CD4-positive, alpha-beta T cell treated with Interleukin-4 for 1 hour (primary cell): ENCODE measurements at regions not wholly inside any gene's neighbourhood (a gene's known extent, or its start where the extent isn't known, plus 50 kb on each side); places are given as distances from the start of the nearest gene placed in this dataset.
A peak's percentile ranks its signal among the peaks of the same experiment; 100 is the strongest.
"Not testable (repeated sequence)": the region's sequence is repeated elsewhere in the genome, so short reads cannot be mapped to it uniquely, and the experiment has no call there.

ENCODE experiments used
- DNase-seq, 2 donors: peaks; one replicate each; pipeline ENCODE4 v3.0.0-alpha.2; 2020 to 2022

DNA sequence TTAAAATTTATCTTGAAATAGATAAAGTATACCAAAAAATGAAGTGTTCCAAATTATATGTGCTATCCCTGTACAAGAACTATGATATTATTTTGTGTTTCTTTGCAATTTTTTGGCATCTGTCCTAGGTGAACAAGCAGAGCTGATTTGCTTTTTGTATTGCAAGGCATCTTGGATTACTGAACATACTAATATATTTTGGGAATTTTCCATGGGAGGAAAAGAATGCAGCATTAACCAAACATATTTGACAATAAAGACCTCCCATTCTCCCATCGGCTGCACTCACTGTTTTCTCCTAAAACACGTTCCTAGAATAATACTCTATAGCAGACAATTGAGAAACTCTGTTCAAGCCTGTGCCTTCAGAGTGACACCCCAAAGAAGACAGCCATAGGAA lies 265.1 kb upstream of the ALCAM start:
- DNase-seq = no peak

DNA sequence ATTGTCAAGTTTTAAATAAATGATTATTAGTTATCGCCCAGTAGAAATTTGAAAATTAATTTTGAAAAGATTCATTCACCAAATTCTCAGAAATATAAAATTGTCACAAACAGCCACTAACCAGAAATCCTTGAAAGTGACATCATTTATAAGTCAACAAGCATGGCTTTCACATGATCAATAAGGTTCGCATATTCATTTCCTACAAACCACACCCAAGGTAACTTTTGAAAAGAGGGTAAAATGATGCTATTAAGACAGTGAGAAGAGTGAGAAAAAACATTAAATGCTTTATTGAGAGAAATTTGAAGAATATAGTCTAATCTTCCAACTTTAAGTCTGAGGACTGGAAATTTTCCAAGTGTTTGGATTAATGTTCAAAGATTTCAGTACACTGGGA lies 263.6 kb upstream of the ALCAM start:
- no peak for DNase-seq

DNA sequence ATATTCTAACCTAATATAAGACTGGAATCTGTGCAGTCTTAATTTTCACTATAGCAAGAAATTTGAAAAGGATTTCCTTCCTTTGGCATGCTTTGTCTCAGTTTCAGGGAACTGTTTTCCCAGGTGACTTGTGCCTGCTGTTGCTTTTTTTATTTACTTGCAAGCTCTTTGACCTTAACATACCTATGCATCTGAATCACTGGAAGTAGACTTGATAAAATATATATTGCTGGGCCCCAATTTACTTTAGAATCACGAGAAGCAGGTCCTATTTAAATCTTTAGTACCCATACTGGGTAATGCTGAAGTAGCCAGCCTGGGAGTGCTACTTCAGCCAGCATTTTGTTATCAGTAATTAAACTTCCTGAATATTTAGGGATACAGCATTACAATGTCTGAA lies 257.9 kb upstream of the ALCAM start:
- DNase-seq = no peak

GRCh38 chr3:105118905-105119304 lies 247.8 kb upstream of the ALCAM start:
- no peak for DNase-seq

DNA sequence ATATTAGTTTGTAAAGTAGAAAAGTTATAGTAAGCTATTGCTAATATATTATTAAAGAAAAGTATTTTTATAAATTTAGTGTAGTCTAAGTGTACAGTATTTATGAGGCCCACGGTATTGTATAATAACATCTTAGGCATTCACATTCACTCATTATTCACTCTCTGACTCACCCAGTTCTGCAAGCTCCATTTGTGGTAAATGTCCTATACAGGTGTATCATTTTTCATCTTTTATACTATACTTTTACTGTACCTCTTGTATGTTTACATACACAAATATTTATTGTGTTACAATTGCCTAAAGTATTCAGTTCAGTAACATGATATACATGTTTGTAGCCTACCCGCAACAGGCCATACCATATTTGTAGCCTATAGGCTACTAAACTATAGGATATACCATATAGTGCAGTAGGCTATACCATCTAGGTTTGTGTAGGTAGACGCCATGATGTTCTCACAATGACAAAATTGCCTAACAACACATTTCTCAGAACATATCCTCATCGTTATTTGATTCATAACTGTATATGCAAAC lies 246.8 kb upstream of the ALCAM start:
- no peak for DNase-seq

GRCh38 chr3:105130911-105131310 lies 235.8 kb upstream of the ALCAM start:
- DNase-seq = no peak

GRCh38 chr3:105137911-105138310 lies 228.8 kb upstream of the ALCAM start:
- DNase-seq = no peak

DNA sequence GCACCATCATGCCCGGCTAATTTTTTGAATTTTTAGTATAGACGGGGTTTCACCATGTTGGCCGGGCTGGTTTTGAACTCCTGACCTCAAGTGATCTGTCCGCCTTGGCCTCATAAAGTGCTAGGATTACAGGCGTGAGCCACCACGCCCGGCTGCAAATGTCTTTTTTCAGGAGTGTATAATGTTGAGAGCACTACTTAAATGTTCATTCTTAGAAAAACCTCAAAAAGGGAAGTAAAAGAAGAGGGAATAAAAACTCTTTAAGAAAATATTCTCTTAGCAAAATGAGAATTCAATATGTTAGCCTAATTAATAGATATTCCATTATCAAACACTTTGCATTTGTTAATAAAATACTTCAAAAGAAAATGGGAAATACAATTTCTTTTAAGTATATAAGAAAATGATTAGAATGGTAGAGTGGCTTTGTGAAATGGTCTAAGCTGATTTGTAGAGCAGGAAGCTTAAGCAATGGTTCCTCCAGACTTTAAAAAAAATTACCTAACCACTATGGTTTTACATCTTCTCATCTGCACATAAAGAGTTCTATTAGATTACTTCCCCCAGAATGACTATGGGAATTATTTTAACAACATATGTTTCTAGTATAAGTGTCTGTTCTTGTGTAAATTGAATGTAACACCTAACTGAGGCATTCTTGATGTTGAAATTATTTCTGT lies 226.7 kb upstream of the ALCAM start:
- peak in 1 of 2 donors; percentile 17 for DNase-seq

GRCh38 chr3:105140899-105141367 lies 225.8 kb upstream of the ALCAM start:
- no peak for DNase-seq

GRCh38 chr3:105144837-105145236 lies 221.9 kb upstream of the ALCAM start:
- DNase-seq = no peak

- no peak for DNase-seq
Observed at GRCh38 chr3:105145511-105145910, 221.2 kb upstream of the ALCAM start.

- DNase-seq = not testable (repeated sequence)
Observed at GRCh38 chr3:105149197-105149596, 217.5 kb upstream of the ALCAM start.

- DNase-seq = no peak
Observed at GRCh38 chr3:105152987-105153386, 213.7 kb upstream of the ALCAM start.

- no peak for DNase-seq
Observed at GRCh38 chr3:105154692-105155091, 212.0 kb upstream of the ALCAM start.

- no peak for DNase-seq
Observed at GRCh38 chr3:105157067-105157765, 209.5 kb upstream of the ALCAM start.

DNA sequence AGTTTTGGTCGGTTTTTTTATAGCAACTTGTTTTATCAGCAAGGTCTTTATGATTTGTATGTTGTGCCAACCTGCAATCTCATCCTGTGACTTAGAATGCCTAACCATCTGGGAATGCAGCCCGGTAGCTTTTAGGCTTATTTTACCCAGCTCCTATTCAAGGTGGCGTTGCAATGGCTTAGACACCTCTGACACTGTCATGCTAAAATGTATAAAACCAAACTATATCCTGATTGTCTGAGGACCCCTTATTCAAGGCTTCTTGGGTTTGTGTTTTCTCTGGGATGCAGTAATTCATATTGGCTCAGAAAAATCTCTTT lies 209.0 kb upstream of the ALCAM start:
- no peak for DNase-seq

DNA sequence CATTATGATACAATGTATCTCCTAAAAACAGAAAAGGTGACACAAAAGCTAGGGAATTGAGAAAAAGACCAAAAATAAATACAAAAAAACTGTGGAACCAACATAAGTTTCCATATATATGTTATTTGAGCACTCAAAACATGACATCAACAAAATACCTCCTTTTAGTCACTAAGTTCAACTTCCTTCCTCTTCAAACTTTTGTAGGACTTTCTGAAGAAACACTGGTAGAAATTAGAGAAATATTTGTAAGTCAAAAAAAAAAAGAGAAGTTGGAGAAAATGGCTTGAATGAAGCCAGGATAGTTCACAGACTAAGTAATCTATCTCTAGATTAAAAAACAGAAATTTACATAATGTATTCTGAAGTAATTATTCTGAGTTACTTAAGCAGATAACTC lies 208.4 kb upstream of the ALCAM start:
- no peak for DNase-seq

DNA sequence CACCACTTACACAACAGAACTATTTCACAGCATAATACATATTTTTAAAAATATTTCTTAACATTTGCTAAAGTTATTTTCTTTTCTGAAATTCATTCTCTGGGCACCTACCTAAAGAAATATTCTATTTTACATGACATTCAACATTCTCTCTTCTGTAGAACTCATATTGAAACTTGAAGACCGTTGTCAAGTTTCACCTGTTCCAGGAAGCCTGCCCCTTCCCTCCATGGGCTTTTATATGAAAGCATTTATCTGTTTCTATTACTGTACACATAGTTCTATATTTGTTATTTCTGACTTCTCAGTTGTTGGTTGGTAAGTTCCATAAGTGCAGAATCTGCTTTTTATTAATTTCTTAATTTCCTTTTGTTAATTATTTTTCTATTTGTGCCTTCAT lies 204.3 kb upstream of the ALCAM start:
- no peak for DNase-seq

DNA sequence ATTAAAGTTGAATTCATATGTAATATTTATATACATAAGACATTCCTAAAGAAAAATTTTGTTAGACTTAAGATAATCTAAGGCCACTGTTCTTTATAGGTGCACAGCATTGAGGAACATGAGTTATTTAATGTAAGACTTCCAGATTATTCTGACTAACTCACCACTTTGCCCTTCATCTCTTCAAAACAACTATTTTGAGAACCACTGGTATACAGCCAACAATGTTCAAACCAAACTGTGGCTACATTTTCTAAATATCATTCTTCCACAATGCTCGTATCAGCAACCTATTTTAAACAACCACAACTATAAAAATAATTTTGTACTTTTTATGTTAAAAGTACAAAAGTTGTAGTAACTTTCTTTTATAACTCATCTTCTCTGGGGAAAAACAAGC lies 199.8 kb upstream of the ALCAM start:
- DNase-seq = no peak

- DNase-seq = no peak
Observed at GRCh38 chr3:105170423-105170822, 196.3 kb upstream of the ALCAM start.

DNA sequence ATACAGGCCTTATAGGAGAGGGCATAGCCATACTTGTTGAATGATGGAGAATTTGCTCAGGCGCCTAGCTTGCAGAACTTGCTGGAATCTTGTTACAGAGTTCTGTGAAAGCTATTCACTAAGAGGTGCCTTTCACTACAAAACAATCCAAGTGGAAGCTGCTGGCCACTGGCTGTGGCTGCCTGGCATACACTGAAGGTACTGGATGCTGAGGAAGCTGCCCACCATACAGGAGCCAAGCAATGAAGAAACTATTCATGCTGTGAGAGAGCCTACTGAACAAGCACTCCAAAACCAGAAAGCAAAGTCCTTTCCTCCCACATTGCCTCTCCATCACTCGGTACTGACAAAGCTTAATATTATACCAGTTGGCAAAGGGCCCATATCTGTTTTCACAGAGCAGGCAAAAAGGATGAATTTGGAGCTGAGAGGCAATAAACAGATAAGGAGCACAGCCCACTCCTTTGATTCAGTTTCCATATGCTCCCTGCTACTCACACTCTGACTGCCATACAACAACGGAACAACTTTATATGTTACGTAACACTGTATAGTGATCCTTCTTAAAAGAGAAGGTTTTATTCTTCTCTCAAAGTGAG lies 192.6 kb upstream of the ALCAM start:
- DNase-seq = no peak

DNA sequence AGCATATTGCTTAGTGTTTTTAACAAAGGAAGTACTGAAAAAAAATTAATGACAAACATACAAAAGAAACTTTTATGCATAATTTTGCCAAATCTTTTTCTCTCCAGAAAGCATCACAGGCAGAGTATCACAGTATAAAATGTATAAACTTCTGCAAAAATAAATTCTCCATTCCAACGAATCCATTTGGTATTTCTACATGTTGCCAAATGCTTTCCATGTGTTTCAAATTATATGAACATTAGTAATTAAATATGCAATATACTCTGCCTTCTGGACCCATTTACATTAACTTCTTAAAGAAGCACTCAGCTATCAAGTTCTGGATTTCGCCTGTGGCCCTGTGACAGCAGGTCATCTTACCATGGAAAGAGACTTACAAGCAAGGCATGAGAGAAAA lies 189.1 kb upstream of the ALCAM start:
- DNase-seq = no peak

- no peak for DNase-seq
Observed at GRCh38 chr3:105187344-105187743, 179.4 kb upstream of the ALCAM start.

DNA sequence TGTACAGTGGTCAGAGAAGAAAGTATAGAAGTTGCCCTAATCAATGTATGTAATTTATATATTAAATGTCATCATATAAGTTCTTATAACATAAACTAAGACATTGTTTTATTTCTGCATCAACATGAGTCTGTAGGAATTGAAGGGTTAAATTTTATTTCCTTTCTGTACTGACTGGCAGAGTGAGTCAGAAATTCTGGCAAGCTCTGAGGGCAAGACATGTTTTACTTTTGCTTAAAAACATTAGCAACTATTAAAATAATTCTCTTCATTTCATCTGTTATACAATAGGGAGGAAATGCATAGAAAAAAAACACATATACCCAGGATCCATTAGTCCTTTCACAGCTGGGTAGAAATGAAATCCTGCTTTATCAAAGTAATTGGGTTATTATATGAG lies 171.4 kb upstream of the ALCAM start:
- no peak for DNase-seq
